Activated CD8-positive, alpha-beta memory T cell treated with anti-CD3 and anti-CD28 coated beads for 36 hours (primary cell): ENCODE measurements at regions not wholly inside any gene's neighbourhood (a gene's known extent, or its start where the extent isn't known, plus 50 kb on each side); places are given as distances from the start of the nearest gene placed in this dataset.

Experiments
- CTCF ChIA-PET: fragments of 350-600 bp; sonication (Branson Sonifier 250); formaldehyde crosslinking; loops from one replicate; lab custom pipeline; 2021; ENCODE audit warnings: antibody characterized with exemption; lab: Charles Lee
- POLR2A ChIA-PET: fragments of 350-600 bp; sonication (Branson Sonifier 250); formaldehyde crosslinking; loops from one replicate; lab custom pipeline; 2021; ENCODE audit warnings: antibody characterized with exemption; lab: Charles Lee

GRCh38 chr17:36869856-36870719, 67.2 kb upstream of the LHX1 start:
- ChIA-PET CTCF (no interaction called here), POLR2A (no interaction called here)

DNA sequence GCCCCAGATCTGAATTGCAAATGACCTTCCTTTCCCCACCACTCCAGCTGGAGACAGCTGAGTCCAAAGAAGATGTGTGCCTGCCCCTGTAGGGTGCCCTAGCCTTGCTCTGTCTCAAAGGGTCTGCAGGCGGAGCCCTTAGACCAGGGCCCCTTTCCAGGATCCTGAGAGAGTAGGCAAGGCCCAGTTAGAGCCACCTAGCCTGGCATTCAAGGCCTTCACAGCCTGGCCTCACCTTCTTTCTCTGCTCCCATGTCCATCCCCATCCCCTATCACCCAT, 66.6 kb upstream of the LHX1 start:
- ChIA-PET POLR2A (no interaction called here), CTCF (no interaction called here)

DNA sequence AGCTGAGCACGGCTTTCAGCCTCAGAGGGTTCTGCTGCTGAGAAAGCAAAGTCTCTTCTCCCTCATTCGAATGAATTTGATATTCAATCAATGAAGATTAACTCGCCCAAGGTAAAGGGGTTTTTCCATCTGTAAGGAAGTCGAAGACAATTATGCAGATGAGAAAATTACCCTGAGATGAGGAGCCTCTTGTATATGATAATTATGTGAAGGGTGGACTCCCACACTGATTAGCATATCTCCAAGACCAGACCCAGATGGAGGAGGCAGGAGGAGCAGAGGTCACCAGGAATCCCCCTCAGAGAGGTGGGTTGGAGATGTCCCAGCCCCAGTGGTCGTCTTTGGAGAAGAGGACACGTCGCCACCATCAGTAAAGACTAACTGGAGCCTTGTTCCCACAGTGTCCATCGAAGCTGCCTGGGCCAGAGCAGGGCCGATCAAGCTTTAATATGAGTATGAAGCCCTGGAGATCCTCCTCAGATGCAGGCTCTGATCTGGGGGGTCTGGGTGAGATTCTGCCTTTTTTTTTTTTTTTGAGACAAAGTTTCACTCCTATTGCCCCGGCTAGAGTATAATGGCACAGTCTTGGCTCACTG, 61.5 kb upstream of the LHX1 start:
- CTCF ChIA-PET: no interaction called here
- POLR2A ChIA-PET: no interaction called here

DNA sequence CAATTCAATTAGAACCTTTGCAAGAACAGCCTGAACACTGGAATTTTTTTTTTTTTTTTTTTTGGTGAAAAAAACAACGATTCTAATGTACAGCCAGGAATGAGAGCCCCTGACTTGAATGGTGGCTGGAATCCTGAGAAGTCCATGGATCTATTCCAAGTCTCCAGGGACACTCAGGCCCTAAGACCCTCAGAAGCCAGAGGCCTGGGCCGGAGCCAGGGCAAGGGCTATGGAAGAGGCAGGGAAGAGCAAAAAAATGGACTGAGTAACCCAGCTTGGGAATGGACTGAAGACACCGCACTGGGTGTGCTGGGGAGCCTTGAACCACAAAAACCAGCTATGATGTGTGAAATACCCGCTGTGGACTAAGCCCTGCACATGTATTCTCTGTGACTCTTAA, 60.3 kb upstream of the LHX1 start:
- CTCF ChIA-PET: no interaction called here

DNA sequence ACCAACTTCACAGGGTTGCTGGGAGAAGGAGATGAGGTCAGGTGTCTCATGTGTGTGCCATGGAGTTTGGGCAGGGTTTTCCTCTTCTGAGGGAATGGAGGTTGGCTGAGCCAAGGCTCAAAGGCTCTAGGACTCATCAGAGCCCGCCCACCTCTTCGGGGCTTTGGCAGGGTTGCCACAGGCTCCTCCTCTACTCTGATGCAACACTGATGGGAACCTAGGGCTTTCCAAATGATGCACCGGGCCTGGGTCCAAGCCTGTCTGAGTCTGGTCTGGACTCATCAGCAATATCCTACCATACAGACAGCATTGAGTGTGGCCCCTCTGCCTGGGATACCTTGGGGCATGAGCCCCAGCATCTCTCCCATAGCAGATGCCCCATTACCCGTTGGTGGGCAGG, 59.5 kb upstream of the LHX1 start:
- POLR2A ChIA-PET: no interaction called here
- CTCF ChIA-PET: no interaction called here

More for the DNA sequence above, 60.3 kb upstream of the LHX1 start:
- POLR2A ChIA-PET: no interaction called here

GRCh38 chr17:36878216-36878615, 59.1 kb upstream of the LHX1 start:
- ChIA-PET POLR2A (no interaction called here), CTCF (no interaction called here)

DNA sequence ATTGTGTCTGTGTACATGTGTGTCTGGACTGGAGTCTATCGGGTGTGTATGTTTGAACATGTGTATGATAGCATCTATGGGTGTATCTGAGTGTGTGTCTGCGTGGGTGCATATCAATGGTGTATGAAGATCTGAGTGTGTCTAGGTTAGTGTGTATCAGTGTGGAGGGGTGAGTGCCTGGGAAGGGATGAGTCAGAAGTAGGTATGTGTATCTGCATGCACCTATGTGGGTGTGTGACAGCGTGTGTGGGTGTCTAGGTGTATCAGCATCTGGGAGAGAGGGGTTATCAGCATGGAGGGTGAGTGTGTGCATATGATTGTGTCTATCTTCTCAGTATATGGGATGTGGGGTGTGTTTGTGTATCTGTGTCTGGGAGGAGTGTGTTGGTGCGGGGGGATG, 58.2 kb upstream of the LHX1 start:
- POLR2A ChIA-PET: no interaction called here
- CTCF ChIA-PET: no interaction called here

DNA sequence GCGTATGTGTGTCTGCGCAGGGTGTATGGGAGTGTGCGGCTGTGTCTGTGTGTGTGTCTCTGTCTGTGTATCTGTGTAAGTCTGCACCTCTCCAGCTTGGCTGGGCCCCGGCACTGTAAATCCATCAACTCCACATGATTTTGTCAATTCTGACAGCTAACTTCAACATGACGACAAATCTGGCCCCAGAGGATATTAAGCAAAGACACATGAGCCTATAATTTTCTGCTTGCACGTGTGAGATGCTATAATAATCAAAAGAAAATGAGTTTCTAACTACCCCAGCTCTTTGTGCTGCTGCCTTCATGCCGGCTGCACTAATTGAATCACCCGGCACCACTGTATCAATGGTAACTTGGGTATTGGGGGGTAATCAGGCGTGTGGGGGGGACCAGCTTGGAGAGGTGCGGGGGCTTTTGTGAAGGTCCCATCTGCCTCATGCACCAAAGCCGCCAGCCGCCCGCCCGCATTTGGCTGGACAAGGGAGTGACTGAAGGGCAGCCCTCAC, 57.6 kb upstream of the LHX1 start:
- POLR2A ChIA-PET: no interaction called here
- CTCF ChIA-PET: no interaction called here

DNA sequence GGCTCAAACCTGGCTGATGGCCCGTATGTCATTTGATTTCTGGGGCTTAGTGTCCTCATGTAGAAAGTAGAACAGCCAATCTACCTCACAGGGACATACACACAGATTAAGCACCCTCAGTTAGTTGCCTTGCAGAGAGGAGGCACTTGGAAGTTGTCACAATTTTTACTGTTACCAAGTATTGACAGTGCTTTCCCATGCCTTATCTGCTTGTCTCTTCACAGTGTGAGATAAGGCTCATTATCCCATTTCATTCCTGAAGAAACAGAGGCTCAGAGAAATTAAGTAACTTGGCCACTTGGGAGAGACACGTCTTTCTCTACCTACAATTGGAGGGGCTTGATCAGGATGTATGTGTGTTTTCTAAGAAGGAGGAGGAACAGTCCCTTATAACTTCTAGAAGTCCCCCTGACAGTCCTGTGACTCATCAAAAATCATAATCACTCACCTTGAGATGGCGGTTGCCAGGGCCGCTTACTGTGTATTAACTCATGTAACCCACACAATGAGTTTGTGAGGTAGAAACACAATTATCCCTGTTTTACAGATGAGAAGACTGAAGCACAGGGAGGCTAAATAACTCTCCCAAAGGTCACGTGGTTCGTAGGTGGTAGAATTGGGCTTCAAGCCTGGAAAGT, 56.9 kb upstream of the LHX1 start:
- CTCF ChIA-PET: no interaction called here
- POLR2A ChIA-PET: no interaction called here

GRCh38 chr17:36881323-36881722, 56.0 kb upstream of the LHX1 start:
- ChIA-PET POLR2A (no interaction called here), CTCF (no interaction called here)

DNA sequence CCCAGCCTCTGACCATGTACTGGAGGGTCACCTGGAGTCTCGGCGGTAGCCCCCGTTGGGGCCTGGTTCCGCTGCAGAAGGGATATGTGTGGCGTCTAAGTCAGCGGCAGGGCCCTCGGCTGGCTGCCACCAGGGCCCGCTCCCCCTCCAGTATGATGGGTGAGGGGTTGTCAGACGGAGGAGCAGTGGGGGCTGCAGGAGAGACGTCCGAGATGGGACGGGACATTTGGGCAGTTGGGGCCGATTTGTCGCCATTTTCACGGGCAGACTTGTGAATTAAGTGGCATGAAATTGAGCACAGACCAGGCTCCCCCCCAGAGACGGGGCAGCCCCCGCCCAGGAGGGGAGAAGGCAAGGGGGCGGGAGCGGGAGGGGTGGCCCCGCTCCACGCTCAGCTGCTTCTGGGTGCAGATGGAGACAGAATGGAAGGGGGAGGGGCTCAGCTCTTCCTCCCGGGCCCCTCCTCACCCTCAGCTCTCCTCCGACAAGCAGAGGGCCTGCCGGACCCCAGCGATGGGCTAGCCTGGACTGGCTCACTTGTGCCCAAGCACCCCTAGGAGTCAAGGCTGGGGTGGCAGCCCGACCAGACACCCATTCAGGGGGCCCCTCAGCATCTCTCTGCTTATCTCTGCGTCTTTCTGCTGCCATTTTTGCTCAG, 52.7 kb upstream of the LHX1 start:
- ChIA-PET CTCF (no interaction called here), POLR2A (no interaction called here)

GRCh38 chr17:36885153-36885735, 52.0 kb upstream of the LHX1 start:
- CTCF ChIA-PET: no interaction called here
- POLR2A ChIA-PET: no interaction called here

DNA sequence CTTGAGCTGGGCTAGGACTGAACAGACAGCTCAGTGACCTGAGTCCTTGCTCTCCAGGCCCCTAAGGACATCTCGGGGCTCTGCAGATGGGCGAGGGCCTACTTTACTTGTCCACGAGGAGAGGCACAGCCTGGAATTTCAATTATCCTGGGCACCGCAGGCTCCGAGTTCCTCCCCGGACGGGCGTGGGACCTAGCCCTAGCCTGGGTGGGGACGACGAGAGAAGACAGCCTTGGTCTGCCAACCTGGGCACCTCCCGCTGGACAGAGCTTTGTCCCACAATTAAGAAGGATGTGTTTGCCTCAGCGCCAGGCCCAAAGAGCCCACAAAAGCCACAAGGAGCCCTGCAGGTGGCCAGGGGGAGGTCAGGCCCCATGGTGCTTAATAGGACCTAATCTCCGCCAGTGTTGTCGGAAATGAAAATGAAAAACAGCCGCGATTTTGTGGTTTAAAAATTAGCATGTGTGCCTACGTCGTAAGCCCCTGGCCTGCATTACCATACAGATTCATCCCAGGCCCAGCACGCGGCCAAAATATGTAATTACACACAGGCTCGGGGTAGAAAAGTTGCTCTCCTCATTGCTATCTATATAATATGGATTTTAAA, 51.4 kb upstream of the LHX1 start:
- POLR2A ChIA-PET: no interaction called here
- CTCF ChIA-PET: no interaction called here
